Left colon (tissue), 2 donors: ENCODE measurements at regions not wholly inside any gene's neighbourhood (a gene's known extent, or its start where the extent isn't known, plus 50 kb on each side); places are given as distances from the start of the nearest gene placed in this dataset.

ENCODE experiments used
- ATAC-seq: fragments of 200-7000 bp; cut with Tn5 transposase; one replicate; pipeline ENCODE4 v1.9.1; 2020; ENCODE audit warnings: mild to moderate bottlenecking, moderate library complexity
- DNase-seq, 2 donors: peaks; one replicate each; pipeline ENCODE4 v3.0.0-alpha.2; 2020
- intact Hi-C, 2 donors: fragments of 100-400 bp; cut with DNase I in 1 of 2; cut with micrococcal nuclease in 1 of 2; formaldehyde crosslinking; loops; one replicate each; pipeline versions ENCODE4 v1.11.2 to v1.14.0; 2022; cut with DNase I, micrococcal nuclease
- donor health status: DM: no; HTN: no; CAD: no.
- donor health status: DM: yes; HTN: yes; CAD: no.

- ATAC-seq (no peak), DNase-seq (no peak)
- intact Hi-C loops: no loop called here
These were observed 171.2 kb upstream of the DMAC1 start for GRCh38 chr9:7970681-7971330.

GRCh38 chr9:7968687-7969086 is 169.1 kb upstream of the DMAC1 start:
- intact Hi-C loops: no loop called here
- no peak for ATAC-seq
- no peak for DNase-seq

GRCh38 chr9:7967851-7968250 is 168.3 kb upstream of the DMAC1 start:
- intact Hi-C loops: no loop called here
- peak; percentile 86 for ATAC-seq
- peak in 1 of 2 donors; percentile 44 for DNase-seq

- intact Hi-C loops: no loop called here
- ATAC-seq: peak; percentile 26
- no peak for DNase-seq
These were observed 167.7 kb upstream of the DMAC1 start for GRCh38 chr9:7967093-7967827.

GRCh38 chr9:7965063-7965462 is 165.5 kb upstream of the DMAC1 start:
- ATAC-seq: no peak
- intact Hi-C loops: no loop called here
- no peak for DNase-seq

GRCh38 chr9:7963026-7963425 is 163.4 kb upstream of the DMAC1 start:
- DNase-seq (peak; percentile 41 to 43), ATAC-seq (peak; percentile 87)
- intact Hi-C loops: no loop called here

- ATAC-seq: peak; percentile 34
- intact Hi-C loops: no loop called here
- no peak for DNase-seq
These were observed 161.5 kb upstream of the DMAC1 start for GRCh38 chr9:7961076-7961475.

- ATAC-seq: peak; percentile 59
- intact Hi-C loops: no loop called here
- no peak for DNase-seq
These were observed 160.9 kb upstream of the DMAC1 start for GRCh38 chr9:7960320-7961050.

GRCh38 chr9:7957803-7958202 is 158.2 kb upstream of the DMAC1 start:
- DNase-seq (no peak), ATAC-seq (no peak)
- intact Hi-C loops: no loop called here

- intact Hi-C loops: no loop called here
- no peak for DNase-seq
- no peak for ATAC-seq
These were observed 148.0 kb upstream of the DMAC1 start for GRCh38 chr9:7947577-7947976.

GRCh38 chr9:7946458-7946857 is 146.9 kb upstream of the DMAC1 start:
- ATAC-seq (no peak), DNase-seq (no peak)
- intact Hi-C loops: no loop called here

GRCh38 chr9:7944572-7944971 is 145.0 kb upstream of the DMAC1 start:
- ATAC-seq: no peak
- intact Hi-C loops: no loop called here
- no peak for DNase-seq

- no peak for DNase-seq
- ATAC-seq: peak; percentile 93
- intact Hi-C loops: no loop called here
These were observed 138.3 kb upstream of the DMAC1 start for GRCh38 chr9:7937761-7938491.

- ATAC-seq: no peak
- intact Hi-C loops: no loop called here
- no peak for DNase-seq
These were observed 137.4 kb upstream of the DMAC1 start for GRCh38 chr9:7936996-7937395.

GRCh38 chr9:7936163-7936562 is 136.6 kb upstream of the DMAC1 start:
- DNase-seq (no peak), ATAC-seq (peak; percentile 5)
- intact Hi-C loops: no loop called here

- intact Hi-C loops: no loop called here
- peak; percentile 59 for ATAC-seq
- no peak for DNase-seq
These were observed 136.1 kb upstream of the DMAC1 start for GRCh38 chr9:7935681-7936080.

- DNase-seq: no peak
- ATAC-seq: no peak
- intact Hi-C loops: no loop called here
These were observed 133.2 kb upstream of the DMAC1 start for GRCh38 chr9:7932767-7933166.

GRCh38 chr9:7930613-7931012 is 131.0 kb upstream of the DMAC1 start:
- DNase-seq (no peak), ATAC-seq (no peak)
- intact Hi-C loops: no loop called here

GRCh38 chr9:7921545-7922197 is 122.1 kb upstream of the DMAC1 start:
- ATAC-seq: no peak
- no peak for DNase-seq
- intact Hi-C loops: no loop called here
